HG02623 (cell line): ENCODE measurements at regions not wholly inside any gene's neighbourhood (a gene's known extent, or its start where the extent isn't known, plus 50 kb on each side); places are given as distances from the start of the nearest gene placed in this dataset.
A peak's percentile ranks its signal among the peaks of the same experiment; 100 is the strongest.

Experiments used
- ATAC-seq: cut with Tn5 transposase; IDR thresholded peaks from one replicate; pipeline ENCODE4 v1.9.1; 2021; ENCODE audit warnings: moderate library complexity; ENCODE audit not compliant: unreplicated experiment

DNA sequence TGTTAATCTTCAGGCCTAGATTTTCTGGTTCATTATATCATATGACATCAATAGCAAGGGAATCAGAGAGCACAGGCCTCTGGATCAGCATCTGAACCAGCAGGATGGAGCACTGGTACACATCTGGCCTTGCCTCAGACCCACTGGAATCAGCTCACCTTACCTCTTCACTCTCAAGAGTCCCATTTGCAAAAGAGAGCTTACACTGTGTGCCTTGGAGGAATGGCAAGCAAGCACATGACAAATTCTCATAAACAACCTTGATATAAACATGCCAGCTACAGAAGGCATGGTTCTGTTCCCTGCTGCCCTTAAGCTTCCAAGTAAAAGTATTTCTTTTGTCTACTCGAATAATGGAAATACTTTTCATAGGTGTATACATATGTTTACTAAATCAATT lies 128.6 kb upstream of the CPM start:
- ATAC-seq: no peak

DNA sequence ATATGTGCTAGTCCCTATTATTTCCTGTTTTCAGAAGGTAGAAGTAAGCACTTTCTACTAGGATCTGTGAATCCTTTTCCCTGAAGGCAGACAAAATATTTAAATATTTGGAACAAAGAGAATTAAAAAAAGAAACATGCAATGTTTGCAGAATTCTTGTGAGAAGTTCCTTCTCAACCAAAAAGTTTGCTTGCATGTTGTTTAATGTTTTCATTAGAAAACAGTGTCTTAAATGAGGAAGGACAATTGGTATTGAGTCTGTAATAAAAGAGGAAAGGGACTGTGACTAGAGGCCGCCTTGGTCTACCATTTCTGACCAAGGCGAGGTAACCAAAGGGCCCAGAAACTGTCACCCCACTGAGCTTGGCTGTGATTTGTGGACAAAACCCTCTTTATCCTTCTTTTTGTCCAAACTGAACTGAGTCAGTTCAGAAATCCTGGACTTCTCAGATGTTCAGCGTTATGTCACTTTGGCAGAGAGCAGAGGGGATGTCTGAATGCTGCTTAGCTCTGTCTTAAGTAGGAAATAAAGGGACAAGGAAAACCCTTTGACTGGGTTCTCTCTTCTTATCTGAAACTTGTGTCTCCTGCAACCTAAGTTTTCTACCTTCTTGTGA lies 129.8 kb upstream of the CPM start:
- ATAC-seq: no peak

DNA sequence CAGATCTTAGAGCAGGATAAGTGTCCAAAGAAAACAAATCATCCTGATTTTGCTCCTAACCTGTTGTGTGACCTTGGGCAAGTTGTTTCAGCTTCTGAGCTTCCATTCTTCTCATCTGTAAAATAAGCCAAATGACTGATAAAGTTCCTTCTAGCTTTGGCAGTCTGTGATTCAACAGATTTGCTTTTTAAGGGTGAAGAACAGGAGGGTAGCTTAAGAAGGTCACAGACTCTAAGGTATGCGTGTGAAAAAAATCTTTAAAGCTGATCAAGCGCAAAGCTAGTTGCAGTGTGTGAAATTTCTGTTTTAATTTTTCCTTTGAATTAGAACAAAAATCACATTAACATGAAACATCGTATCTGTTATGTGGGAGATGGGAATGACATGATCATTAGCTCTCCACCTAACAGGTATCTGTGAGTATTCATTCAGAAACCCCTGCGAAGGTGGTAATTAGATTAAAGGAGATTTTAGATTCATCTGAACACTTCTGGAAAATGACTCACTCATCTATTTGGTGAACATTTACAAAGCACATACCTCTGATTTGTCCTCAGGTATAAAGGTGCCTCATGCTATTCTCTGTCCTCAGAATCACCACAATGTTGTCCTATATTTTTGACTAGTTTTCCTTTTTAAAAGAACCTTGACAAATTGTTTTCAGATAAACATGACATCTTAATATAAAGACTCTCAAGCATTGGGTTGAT lies 131.9 kb upstream of the CPM start:
- ATAC-seq: no peak

DNA sequence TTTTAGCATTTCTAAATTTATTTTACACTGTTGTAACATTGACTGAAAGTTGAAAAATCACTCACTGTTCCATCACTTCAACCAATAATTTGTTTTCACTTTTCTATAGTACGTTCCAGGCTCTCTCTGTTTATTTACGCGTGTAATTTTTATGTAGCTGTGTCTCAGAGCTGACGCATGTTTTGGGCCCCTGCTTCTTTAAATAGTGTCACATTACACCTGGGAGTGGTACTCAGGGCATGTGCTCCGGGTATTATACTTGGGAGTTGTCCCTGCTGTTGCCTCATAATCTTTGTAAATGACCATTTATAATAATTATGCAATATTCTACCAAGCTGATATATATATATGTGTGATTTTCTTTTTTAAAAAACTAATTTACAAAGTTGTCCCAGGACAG lies 132.8 kb upstream of the CPM start:
- no peak for ATAC-seq

DNA sequence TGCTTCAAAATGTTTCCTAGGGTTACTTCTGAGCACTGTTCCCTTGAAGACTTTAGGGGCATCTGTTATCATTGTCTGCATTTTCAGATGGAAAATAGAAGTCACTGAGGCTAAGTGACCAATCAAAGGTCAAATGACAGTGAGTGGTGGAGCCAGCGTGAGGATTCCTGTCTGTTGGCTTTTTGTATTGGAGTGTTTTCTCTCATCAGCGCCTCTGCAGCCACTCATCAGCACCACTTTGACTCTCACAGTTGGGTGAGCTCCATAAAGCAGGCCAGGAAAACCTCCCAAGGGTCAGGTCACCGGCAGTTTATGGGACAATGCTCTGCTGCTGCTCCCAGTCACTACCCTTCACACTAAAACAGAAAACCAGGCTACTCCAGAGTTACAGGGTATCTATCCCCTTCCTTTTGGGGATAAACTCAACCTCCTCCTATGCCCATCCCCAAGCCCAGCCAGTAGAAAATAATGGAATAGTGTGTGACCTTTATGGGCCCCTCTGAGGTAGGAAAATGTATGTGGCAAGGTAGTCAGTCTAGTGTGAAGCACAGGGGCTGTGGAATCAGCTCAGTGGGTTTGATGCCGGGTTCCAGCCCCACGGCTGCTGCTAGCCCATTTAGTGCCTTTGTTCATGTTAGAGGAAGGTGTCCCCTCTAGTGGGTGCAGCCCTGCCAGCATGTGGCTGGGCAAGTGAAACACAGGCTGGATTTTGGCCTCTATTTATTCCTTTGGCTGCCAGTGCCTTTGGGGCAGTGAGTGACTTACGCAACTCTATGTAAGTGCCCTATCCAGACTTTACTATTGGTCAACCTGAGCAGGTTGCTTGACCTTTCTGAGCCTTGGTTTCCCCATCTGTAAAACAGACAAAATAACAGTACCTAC lies 133.8 kb upstream of the CPM start:
- no peak for ATAC-seq

DNA sequence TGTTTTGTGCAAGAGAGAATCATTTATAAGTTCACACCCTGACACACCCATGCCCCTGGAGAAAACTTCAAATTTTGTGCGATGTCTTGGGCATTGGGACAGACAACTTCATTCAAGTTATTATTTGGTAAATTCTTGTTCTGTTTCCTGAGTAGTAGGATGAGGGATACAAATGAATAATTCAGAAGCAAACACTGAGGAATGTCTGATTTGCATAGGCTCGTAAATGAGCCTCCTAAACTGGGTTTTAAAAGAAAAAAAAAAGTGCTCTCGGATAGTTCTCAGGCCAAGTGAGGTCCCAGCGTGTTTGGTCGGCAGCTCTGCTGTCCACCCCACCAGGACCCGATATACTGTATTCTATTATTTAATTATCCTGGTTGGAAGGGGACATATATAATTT lies 134.7 kb upstream of the CPM start:
- ATAC-seq: no peak

DNA sequence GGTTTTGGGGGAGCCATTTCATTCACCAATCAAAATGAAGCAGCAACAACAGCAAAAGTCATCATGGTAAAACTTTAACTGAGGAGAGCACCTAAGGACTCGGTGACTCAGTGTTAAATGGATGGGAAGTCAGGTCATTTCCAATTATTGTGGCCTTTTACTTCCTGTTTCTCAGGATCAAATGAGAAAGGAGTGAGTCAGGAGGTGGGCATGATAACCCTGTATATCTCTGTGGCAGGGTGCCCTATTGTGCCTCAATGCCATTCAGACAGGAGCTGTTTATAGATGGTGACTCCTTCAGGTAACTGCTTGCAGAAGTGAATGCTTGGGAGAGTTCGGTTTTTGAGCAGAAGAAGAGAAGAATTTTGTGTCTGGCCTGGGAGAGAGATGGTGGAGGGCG lies 135.5 kb upstream of the CPM start:
- ATAC-seq: no peak

DNA sequence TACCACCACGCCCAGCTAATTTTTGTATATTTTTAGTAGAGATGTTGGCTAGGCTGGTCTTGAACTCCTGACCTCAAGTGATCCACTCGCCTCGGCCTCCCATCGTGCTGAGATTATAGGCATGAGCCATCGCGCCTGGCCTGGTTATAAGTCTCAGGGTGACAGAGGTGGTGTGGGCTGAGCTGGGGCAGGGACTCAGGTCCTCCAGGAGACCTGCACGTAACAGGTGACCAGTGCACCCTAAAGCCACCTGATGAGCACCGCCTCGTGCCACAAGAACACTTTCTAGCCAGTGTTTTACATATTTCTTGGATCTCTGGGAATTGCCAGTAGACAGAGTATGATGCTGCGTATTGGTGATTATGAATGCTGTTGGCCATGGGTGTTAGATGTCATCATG lies 136.5 kb upstream of the CPM start:
- ATAC-seq: no peak

DNA sequence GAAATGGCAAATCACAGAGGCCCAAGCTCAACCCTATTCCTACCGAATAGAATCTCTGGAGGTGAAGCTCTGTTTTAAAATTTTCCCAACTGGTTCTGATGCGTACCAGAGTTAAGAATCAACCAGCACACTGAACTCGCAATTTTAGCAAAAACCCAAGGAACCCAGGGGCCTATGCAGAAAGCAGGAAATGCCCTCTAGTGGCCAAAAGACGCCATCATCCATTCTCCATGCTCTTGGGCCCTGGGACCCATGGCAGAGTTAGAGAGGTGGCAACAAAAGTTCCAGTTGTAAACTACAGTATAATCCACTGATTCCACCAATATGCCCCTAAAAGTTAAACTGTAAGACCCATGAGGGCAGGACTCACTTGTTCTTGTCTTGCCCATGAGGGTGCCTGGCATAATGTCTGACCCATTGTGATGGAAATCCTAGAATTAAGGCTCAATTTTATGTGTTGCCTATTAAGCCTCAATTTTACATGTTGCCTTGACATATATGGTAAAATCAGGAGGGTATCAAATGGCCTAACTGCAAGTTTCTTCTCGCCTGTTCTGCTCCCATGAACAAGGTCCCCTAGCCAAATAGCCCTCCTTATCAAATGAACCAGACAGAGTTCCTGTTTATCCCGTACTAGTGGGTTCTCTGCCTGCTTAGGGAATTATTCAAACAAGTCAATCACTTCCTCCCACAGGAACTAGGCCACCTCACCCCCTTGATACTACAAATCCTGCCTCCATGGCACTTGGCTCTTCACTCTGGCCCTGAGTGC lies 137.5 kb upstream of the CPM start:
- peak; percentile 85 for ATAC-seq

DNA sequence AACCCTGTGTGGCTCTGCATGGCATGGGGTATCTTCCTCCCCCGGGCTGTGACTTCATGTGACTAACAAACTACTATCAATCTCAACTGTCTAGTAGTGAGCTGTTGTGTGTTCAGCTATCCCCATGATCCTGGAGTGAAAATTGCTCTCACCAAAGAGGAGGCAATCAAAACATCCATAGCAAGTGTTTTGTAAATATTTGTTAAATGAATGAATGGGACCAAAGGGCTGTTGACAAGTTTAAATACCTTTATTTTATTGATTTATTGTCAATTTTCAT lies 138.1 kb upstream of the CPM start:
- ATAC-seq: no peak

DNA sequence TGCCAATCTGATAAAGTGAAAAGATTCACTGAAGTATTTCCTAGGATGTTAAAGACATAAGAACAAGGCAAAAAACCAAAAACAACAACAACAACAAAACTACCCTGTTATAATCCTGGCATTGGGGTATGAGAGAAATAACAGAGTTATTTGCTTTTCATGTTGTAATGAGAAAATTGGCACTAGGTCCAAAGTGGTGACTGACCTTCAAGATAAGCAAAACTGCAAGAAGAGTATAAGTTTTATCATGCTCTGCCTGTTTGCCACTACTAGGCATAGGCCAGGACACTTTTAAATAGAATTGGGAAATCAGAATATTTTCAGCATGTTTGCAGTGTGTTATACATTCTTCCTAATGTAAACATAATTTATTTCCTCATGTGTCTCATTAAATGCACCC lies 140.1 kb upstream of the CPM start:
- no peak for ATAC-seq

DNA sequence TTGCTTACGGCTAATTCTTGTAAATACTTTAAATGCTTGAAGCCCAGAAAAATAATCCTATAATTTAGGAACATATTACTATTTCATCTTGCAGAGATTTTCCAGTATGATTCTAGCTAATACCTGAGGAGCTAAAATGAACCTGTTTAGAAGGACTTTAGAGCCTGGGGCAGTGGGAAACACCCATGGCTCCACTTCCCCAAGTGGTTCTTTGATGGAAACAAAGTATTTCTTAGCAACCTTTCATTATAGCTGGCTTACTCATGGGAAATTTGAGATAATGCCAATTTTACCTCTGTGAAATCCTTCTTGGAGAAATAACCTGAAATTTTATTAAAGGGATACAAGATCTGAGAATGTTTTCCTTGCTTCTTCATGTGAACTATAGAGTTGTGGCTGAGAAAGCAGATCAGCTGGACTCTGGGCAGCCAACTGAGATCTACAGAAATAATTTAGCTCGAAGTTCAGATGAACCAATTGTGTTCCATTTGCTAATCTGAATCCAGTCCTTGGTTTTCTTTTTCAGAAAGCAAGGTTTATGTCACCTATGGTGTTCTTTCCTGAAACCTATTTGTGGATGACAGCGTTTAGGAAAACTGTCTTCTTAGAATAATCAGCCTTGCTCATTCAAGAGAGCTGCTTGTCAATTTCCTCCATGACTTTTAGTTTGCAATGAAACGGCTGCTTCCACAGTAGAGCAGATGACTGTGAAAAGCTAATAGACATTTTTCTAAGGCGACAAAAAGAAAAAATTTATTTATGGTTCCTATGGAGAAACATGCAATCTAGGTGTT lies 141.8 kb upstream of the CPM start:
- ATAC-seq: no peak

DNA sequence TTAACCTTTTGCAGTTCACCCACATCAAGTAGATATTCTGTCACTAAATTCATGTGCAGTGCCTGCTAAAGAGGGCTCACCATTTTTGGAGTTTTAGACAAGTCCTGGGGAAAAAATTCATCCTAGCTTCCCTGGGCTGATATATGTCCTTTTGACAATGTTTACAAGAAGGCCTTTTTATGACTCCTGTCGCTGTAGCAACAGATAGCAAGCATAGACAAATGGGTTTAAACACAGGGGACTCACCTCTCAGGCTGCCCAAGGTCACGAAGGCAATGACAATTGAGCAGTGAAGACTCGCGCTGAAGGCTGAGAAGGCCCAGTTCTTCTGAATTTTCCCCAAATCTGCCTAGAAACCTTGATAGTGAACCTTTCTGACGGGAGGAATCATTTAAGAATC lies 150.7 kb upstream of the CPM start:
- no peak for ATAC-seq

DNA sequence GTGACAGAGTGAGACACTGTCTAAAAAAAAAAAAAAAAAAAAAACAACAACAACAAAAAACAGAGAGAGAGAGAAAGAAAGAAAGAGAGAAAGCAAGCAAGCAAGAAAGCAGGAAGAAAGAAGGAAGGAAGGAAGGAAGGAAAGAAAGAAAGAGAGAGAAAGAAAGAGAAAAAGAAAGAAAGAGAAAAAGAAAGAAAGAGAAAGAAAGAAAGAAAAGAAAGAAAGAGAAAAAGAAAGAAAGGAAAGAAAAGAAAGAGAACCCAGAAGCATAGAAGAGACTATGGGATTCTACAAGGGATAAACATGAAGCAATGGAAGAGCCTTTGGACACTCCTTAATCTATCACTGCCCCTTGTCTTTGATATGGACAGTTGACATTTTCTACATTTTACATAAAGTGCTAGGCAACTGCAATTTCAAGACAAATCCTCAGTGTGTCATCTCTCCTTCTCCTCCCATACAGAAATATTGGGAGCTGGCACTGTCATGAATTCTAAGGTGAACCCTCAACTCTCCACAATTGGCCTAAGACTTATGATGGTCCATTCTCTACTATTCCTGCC lies 151.9 kb upstream of the CPM start:
- no peak for ATAC-seq

DNA sequence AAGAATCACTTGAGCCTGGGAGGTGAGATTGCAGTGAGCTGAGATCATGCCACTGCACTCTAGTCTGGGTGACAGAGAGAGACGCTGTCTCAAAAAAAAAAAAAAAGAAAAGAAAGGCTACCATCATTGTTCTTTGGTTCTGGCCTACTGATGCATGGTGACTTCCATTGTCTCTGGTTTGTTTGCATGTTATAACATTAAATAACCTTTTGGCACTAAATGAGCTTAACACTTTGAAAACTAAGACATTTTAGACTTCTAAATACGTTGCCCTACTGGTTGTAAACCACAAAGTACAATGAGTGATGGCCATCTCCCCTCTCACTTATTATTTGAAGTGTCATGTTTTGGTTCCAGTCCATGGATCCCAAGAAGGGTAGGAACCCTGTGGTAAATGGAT lies 152.9 kb upstream of the CPM start:
- ATAC-seq: no peak

DNA sequence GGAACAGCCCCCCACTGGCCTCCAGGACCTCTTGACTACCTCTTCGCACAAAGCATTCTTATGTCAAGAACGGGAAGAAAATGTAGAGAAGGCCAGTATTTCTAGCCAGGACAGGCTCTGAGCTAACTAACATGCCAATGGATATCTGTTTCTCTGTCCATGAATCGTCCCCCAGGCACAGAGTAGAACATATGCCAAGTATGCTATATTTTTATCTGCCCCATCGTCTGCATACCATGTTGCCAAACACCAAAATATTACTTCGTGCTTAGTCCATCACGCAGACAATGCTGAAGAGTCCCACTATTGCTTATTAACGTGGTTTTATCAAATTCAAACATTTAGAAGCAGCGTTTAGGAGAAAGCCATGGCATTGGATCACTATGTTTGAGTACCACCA lies 151.4 kb upstream of the CPSF6 start:
- no peak for ATAC-seq

DNA sequence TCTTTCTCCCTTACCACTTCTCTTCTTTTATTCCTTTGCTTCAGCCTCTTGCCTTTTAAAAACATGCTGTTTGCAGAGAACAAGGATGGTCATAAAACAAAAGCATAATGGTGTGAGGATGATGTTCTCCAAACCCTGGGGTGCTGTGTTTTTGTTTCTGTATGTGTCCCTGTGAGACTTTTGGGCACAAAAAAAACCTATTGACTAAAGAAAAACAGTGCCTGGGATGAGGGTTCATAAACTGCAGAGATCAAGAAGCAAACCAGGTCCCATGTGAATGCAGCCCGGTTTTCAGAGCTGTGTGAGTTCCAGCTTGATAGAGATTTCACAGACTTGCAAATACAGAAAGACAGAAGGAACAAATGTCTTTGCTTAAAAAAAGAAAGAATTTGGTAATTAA lies 148.6 kb upstream of the CPSF6 start:
- no peak for ATAC-seq

DNA sequence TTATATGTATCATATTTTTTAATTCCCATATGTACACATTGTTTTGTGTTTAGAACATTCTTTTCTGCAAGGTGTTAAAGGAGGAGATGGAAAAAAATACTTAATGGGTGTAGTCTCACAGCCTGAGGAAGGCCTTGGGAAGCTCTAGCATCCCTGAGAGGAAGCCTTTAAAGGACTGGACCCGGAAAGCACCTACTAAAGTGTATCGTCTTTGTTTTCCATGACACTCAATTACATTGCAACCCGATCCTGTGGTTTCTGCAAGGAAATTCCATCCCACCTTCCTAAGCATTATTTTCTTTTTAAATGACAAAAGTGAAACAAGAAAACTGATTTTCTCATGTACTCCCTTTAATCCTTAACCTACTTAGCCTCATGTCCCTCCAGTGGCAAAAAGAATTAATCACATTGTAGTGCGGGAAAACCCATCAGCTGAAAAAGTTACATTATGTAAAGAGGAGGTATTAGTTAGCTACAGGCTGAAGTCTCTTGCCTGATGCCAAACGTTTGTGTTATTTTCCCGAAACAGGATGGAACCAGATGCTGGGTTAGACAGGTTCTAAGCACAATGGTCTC lies 147.8 kb upstream of the CPSF6 start:
- no peak for ATAC-seq

DNA sequence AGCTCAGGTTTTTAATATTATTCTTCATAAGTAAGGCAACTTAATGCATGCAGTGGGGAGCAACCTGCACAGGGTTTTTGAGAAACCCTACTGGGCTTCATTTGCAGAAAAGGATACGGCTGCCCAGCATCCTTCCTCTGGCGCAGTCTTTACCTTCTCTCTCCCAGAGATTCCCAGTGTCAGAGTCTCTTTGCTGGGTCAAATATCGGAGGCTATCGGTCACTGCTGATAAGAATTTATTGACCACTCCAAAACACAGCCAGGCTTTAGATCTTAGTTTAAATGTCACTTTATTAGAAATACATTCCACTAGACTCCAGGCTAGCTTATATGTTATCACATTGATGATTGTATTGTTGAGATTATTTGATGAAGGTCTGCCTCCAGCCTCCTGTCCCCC lies 147.2 kb upstream of the CPSF6 start:
- no peak for ATAC-seq

DNA sequence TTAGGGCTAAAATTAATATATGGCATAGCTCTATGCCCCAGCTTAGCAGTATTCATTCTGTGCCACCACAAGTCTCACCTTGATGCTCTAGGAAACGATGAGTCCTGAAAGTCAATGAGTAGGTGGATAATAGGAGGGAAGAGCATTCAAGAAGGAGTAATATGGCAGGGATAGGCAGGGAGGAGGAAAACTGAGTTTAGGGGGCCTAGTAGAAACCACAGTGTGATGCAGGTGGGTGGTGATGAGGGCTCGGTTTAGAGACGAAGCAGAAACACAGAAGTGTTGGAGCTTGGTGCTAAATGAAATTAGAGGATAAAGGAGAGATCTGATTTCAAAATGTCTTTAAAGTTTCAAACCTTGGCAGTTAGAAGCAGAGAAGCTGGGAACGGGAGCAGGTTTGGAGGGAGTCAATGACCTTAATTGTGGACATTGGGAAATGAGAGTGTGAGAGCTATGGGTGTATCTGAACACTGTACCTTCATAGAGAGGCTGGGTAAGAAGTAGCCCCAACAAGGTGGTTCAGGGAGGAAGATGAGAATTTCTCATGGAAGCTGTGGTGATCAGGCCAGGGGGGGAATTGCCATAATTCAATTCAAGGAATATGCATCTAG lies 144.7 kb upstream of the CPSF6 start:
- no peak for ATAC-seq
